GM21360 (cell line): ENCODE measurements at regions not wholly inside any gene's neighbourhood (a gene's known extent, or its start where the extent isn't known, plus 50 kb on each side); places are given as distances from the start of the nearest gene placed in this dataset.
A peak's percentile ranks its signal among the peaks of the same experiment; 100 is the strongest.
"Not testable (repeated sequence)": the region's sequence is repeated elsewhere in the genome, so short reads cannot be mapped to it uniquely, and the experiment has no call there.

Experiments used
- ATAC-seq: cut with Tn5 transposase; IDR thresholded peaks from one replicate; pipeline ENCODE4 v1.9.1; 2021; ENCODE audit warnings: mild to moderate bottlenecking, moderate library complexity; ENCODE audit not compliant: unreplicated experiment

DNA sequence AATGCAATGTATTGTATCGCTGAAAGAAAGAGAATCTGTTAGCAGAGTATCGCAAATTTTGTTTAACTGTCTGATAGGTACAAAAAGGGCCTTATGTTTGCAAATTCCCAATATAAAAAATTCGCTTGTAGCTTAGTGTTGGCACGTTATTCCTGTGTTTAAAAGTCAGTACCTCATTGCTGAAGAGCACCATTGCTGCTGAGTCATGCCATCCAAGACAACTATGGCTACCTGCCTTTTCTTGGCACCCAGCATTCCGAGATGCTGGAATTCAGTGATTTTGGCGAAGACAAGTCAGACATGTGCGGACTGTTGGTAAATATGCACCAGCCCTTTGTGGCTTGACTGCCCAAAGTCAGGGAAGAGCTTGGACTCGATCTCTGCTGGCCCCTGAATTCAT is 149.5 kb upstream of the EEA1 start:
- ATAC-seq, result no peak

- no peak for ATAC-seq
Observed at GRCh38 chr12:93079271-93079670, 150.2 kb upstream of the EEA1 start.

DNA sequence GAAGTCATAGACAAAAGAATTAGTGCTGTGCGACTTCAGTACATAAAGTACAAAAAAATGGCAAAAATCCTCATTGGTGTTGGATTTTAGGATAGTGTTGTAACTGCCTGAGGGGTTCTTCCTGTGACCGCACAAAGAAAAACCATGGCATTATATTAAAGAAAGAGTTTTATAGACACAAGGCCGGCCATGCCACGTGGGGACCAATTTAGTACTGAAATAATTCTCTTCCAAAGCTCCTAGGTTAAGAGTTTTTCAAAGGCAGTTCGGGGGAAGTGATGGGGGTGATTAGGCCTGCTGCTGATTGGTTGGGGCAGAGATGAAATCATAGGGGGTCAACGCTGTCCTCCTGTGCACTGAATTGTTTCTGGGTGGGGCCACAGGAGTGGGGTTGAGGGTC is 150.9 kb upstream of the EEA1 start:
- no peak for ATAC-seq

- no peak for ATAC-seq
Observed at GRCh38 chr12:93080452-93080851, 151.4 kb upstream of the EEA1 start.

GRCh38 chr12:93080994-93081809 is 152.1 kb upstream of the EEA1 start:
- ATAC-seq, result no peak

DNA sequence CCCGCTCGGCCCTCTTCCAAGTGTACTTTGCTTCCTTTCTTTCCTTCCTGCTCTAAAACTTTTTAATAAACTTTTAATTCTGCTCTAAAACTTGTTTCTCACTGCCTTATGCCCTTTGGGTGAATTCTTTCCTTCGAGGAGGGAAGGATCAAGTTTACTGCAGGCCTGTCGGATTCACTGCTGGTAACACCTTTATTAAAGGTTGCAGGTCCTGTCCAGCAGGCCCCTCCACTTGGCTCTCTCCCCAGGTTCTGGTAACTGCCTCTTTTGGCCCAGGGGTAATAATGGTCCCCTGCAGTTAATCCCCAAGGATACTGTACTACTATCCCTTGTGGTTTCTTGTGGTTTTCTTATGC is 152.7 kb upstream of the EEA1 start:
- no peak for ATAC-seq

DNA sequence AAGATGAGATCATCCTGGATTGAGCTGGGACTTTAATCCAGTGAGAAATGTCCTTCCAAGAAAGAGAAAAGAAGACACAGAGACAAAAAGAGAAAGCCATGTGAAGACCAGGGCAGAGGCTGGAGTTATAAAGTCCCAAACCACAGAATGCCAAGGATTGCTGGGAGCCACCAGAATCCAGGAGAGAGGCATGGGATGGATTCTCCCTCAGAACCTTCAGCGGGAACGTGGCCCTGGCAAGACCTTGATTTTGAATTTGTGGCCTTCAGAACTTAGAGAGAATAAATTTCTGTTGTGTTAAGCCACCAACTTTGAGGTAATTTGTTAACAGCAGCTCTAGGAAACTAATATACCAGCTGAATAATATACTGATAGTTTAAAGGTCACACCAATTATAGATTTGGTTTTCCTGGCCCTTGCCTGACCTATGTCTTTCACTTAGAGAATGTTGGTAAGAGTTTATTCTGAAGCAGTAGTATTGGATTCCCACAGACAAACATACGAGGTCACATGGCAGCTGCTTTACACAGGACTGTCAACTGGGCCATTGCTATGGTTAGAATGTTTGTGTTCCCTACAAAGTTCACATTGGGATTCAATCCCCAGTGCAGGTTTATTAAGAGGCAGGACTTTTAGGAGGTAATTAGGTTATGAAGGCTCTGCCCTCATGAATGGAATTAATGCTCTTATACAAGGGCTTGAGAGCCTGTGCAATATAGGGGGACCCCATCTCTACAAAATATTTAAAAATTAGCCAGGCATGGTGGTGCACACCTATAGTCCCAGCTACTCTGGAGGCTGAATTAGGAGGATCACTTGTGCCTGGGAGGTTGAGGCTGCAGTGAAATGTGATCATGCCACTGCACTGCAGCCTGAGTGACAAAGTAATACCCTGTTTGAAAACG is 156.5 kb upstream of the EEA1 start:
- ATAC-seq, result no peak

DNA sequence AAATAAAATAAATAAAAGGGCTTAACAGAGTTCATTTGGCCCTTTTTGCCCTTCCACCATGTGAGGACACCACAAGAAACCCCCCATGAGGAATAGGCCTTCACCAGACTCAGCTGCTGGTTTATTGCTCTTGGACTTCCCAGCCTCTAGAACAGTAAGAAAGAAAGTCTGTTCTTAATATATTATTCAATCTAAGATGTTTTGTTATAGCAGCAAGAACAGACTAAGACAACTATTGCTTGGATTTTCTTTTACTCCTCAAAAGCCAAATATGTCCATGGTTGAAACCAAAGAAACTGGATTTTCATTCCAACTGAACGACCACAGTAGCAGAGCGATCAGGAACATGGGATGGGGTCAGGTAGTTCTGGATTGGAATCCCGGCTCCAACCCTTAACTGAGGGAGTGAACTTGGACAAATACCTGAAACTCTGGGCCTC is 157.2 kb upstream of the EEA1 start:
- ATAC-seq, result no peak

DNA sequence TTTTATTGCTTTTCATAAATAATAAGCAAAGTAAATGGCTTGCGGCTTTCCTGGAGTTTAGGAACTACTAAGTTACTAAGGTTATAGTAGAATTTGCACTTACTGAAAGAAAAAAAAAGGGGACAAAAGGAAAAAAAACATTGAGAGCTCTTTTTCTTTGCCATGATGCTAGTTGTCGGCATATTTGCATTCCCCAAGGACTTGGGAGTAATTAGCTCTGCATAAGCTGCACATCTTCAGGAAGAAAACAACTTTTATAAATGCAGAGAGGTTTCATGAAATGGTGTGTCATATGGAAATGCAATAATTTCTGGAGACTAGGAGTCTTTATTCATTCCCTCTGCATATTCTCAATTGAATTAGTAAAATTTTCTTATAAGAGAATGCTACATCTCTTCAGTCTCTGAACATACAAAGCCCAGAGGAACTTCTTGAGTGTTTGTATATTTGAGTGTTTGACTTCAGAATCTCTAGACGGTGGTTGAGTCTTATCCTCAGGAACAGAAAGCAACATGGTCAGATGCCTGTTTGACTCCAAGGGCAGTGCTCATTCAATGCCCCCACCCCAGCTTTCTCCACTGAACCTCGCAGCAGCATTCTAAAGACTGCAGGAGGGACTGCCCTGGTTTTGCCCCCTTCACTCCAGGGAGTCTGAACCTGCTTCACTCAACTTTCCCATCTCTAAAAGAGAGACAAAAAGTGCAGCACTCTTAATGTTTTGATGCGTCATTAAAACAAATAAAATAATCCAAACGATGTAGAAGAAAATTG is 158.9 kb upstream of the EEA1 start:
- no peak for ATAC-seq

- no peak for ATAC-seq
Observed at GRCh38 chr12:93089805-93090569, 160.9 kb upstream of the EEA1 start.

- no peak for ATAC-seq
Observed at GRCh38 chr12:93090731-93091172, 161.7 kb upstream of the EEA1 start.

GRCh38 chr12:93091886-93092648 is 163.0 kb upstream of the EEA1 start:
- ATAC-seq, result no peak

DNA sequence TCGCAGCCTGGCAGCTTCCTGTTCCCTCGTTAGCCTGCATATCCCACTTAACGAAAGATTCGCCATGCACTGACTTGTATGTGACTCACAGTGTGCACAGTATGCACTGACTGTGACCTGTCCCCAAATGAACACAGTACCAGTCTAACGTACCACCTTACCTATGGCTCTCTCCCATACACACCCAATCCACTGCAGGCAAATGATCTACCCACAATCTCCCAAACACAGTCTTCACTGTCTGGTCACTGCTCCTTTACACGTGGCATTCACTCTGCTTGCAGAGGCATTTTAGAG is 163.5 kb upstream of the EEA1 start:
- ATAC-seq, result no peak

- ATAC-seq, result no peak
Observed at GRCh38 chr12:93093243-93093642, 164.1 kb upstream of the EEA1 start.

- ATAC-seq, result not testable (repeated sequence)
Observed at GRCh38 chr12:93094222-93094621, 165.1 kb upstream of the EEA1 start.

GRCh38 chr12:93094988-93095737 is 166.1 kb upstream of the EEA1 start:
- peak; percentile 81 for ATAC-seq

- no peak for ATAC-seq
Observed at GRCh38 chr12:93097417-93097816, 168.3 kb upstream of the EEA1 start.

DNA sequence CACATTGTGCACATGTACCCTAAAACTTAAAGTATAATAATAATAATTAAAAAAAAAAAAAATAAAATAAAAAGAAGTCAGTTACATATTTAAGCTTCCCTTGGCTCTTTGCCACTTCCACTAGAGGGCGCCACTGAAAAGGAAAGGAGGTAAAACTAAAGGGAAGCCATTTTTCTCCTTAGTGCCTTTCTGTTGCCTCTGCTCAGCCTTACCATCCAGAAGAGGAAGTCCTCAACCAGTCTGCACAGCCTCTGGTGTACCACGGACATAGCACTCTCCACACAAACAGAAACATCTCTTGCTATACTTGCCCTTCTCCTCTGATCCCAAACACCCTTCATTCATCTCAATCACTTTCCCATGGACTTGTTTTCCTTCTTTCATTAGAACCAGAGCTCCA is 169.0 kb upstream of the EEA1 start:
- ATAC-seq, result no peak

DNA sequence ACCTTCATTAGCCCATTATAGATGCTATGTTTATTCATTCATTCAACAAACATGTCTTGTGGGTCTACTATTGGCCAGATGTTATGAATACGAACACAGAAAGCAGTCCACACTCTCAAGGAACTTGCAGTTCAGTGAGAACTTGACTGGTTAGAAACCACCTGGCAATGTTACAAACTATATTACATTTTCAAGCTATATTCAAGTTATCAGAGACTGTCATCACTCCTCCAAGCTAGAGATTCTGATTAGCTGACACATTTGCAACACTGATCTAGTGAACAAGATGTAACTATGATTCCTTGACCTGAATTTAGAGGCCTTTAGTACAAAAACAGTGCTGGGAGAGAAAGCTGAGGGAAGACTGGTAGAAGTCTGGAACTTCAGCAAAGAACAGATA is 170.7 kb upstream of the EEA1 start:
- ATAC-seq, result no peak
